Right lobe of liver (tissue), 4 donors: ENCODE measurements at regions not wholly inside any gene's neighbourhood (a gene's known extent, or its start where the extent isn't known, plus 50 kb on each side); places are given as distances from the start of the nearest gene placed in this dataset.

ENCODE experiments used
- POLR2A ChIP-seq: fragments of 450-650 bp; IDR thresholded peaks from one replicate; pipeline ENCODE4 v1.6.1; 2017; ENCODE audit warnings: antibody characterized with exemption, mild to moderate bottlenecking
- TF ChIP-seq, protein P1 (sequence below), 4 donors: fragments of 200-600 bp in 3 of 4; fragments of 450-650 bp in 1 of 4; IDR thresholded peaks; one replicate each; pipeline versions ENCODE4 v1.5.1 to v1.8.0; 2016 to 2022; ENCODE audit warnings: antibody characterized with exemption in 4 of 4, mild to moderate bottlenecking in 2 of 4
- donor health status: DM: no; HTN: no; CAD: no.
- donor health status: DM: no; HTN: no; CAD: no.
- donor health status: DM: no; HTN: yes; CAD: no.

DNA sequence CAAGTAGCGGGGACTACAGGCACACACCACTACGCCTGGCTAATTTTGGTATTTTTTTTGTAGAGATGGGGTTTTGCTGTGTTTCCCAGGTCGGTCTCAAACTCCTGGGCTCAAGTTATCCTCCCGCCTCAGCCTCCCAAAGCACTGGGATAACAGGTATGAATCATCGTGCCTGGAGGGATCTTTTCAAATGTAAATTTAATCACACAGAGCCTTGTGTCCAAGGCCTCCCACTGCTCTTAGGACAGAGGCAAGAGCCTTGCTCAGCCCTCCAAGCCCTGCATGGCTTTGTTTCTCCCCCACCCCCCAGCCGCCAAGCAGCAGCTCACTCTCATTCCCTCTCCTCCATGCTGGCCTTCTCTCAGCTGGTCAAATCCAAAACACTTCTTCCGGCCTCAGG, 75.3 kb upstream of the CREB3L1 start:
- TF ChIP-seq, protein P1, sequence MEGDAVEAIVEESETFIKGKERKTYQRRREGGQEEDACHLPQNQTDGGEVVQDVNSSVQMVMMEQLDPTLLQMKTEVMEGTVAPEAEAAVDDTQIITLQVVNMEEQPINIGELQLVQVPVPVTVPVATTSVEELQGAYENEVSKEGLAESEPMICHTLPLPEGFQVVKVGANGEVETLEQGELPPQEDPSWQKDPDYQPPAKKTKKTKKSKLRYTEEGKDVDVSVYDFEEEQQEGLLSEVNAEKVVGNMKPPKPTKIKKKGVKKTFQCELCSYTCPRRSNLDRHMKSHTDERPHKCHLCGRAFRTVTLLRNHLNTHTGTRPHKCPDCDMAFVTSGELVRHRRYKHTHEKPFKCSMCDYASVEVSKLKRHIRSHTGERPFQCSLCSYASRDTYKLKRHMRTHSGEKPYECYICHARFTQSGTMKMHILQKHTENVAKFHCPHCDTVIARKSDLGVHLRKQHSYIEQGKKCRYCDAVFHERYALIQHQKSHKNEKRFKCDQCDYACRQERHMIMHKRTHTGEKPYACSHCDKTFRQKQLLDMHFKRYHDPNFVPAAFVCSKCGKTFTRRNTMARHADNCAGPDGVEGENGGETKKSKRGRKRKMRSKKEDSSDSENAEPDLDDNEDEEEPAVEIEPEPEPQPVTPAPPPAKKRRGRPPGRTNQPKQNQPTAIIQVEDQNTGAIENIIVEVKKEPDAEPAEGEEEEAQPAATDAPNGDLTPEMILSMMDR (IDR thresholded peaks at IDR 0.05): no peak
- TF ChIP-seq POLR2A: no peak
